ENCODE measurements at regions not wholly inside any gene's neighbourhood (a gene's known extent, or its start where the extent isn't known, plus 50 kb on each side); places are given as distances from the start of the nearest gene placed in this dataset.

DNA sequence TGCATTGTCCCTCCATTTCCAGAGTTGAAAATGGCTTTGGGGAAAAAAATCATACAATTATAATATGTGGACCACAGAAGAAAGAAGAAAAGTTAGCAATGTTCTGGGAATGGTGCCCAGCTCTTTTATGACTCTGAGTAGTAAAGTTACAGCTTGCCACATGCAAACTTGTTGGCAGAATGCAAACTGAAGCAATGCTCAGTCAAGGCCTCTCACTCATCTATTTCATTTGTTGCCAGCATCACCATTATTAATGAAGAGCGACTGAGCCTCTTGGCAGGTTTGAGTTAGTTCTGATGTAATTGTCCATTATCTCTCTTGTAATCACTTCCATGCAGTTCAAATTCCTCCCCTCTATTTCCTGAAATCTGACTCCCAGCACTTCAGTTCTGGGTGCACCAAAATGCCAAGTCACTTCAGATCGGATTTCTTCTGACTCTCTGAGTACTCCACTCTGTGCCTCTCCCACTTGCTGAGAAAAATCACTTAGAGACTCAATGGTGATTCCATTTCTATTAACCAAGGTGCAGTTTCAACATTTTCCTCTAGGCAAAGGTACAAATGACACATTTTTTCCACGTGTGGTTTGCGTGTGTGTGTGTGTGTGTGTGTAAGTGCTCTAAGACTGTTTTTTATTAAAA lies 154.4 kb upstream of the STMND1 start:
- no peak overlapping the region for H3K27ac ChIP-seq
- TF ChIP-seq, protein P1, sequence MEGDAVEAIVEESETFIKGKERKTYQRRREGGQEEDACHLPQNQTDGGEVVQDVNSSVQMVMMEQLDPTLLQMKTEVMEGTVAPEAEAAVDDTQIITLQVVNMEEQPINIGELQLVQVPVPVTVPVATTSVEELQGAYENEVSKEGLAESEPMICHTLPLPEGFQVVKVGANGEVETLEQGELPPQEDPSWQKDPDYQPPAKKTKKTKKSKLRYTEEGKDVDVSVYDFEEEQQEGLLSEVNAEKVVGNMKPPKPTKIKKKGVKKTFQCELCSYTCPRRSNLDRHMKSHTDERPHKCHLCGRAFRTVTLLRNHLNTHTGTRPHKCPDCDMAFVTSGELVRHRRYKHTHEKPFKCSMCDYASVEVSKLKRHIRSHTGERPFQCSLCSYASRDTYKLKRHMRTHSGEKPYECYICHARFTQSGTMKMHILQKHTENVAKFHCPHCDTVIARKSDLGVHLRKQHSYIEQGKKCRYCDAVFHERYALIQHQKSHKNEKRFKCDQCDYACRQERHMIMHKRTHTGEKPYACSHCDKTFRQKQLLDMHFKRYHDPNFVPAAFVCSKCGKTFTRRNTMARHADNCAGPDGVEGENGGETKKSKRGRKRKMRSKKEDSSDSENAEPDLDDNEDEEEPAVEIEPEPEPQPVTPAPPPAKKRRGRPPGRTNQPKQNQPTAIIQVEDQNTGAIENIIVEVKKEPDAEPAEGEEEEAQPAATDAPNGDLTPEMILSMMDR (IDR thresholded peaks at IDR 0.05), result peak in 2 of 4 experiments; percentile 7 to 8
- TF ChIP-seq POLR2AphosphoS5 (IDR thresholded peaks at IDR 0.05), result peak; percentile 56
- TF ChIP-seq POLR2A (IDR thresholded peaks at IDR 0.05), result no peak
- TF ChIP-seq EP300 (IDR thresholded peaks at IDR 0.05), result no peak
- H3K36me3 ChIP-seq, result no peaks in the 10 kb centered on the region
- ATAC-seq, result peak; percentile 90
- WGBS, 2 donors (ENCODE audit: low coverage in 1 of 2), result 11 to 15% methylated on average over 3 to 4 of the region's 4 CpGs
- peaks cover 0 to 12% (median 0%) of the 10 kb centered on the region in 3 donors for H3K4me1 ChIP-seq
- no peaks in the 10 kb centered on the region for H3K27me3 ChIP-seq
- H3K4me3 ChIP-seq, result no peak overlapping the region
- no peaks in the 10 kb centered on the region for H3K9me3 ChIP-seq

- no peaks in the 10 kb centered on the region for H3K9me3 ChIP-seq
- TF ChIP-seq EP300 (IDR thresholded peaks at IDR 0.05) (no peak), POLR2AphosphoS5 (IDR thresholded peaks at IDR 0.05) (no peak), POLR2A (IDR thresholded peaks at IDR 0.05) (no peak)
- TF ChIP-seq, protein P1 (IDR thresholded peaks at IDR 0.05), result no peak
Measured at GRCh38 chr6:16944596-16944995, 157.3 kb upstream of the STMND1 start.

DNA sequence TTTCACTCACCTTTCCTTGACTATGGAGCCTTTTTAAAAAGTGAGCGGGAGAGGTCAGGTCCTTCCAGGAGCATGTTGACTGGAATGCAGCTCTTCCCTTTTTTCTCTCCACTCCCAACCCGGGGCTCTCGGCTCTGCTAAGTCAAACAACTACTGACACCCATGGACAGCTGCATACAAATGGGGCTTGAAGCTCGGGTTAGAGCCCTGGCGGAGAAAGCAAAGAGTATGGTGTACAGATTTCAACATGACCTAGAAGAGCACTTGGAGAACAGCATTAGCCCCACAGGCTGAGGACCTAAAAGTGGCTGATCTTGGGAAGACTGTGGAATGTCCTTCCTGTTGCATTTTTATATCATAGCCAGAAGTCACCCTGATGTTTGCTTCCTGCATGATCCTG lies 162.0 kb upstream of the STMND1 start:
- Histone ChIP-seq H3K27me3 (peaks cover 8% of the 10 kb centered on the region), H3K9me3 (no peaks in the 10 kb centered on the region), H3K27ac (no peak overlapping the region), H3K36me3 (no peaks in the 10 kb centered on the region), H3K4me1 (no peaks in the 10 kb centered on the region), H3K4me3 (no peak overlapping the region)
- 60 to 71% methylated on average over 1 to 4 of the region's 5 CpGs for WGBS, 2 donors (ENCODE audit: low coverage in 1 of 2)
- TF ChIP-seq EP300 (IDR thresholded peaks at IDR 0.05) (no peak), POLR2A (IDR thresholded peaks at IDR 0.05) (no peak), POLR2AphosphoS5 (IDR thresholded peaks at IDR 0.05) (no peak)
- TF ChIP-seq, protein P1 (IDR thresholded peaks at IDR 0.05), result no peak
- ATAC-seq, result no peak

More at GRCh38 chr6:16944596-16944995, 157.3 kb upstream of the STMND1 start:
- Histone ChIP-seq H3K4me3 (no peak overlapping the region), H3K27ac (no peak overlapping the region), H3K27me3 (peaks cover 4% of the 10 kb centered on the region), H3K4me1 (peaks cover 0 to 12% (median 0%) of the 10 kb centered on the region in 3 donors), H3K36me3 (no peaks in the 10 kb centered on the region)
- WGBS, 2 donors (ENCODE audit: low coverage in 1 of 2), result 78 to 80% methylated on average over 2 to 3 of the region's 3 CpGs
- ATAC-seq, result no peak

- peaks cover 8% of the 10 kb centered on the region for H3K27me3 ChIP-seq
- TF ChIP-seq EP300 (IDR thresholded peaks at IDR 0.05) (no peak), POLR2A (IDR thresholded peaks at IDR 0.05) (no peak), POLR2AphosphoS5 (IDR thresholded peaks at IDR 0.05) (no peak)
- TF ChIP-seq, protein P1 (IDR thresholded peaks at IDR 0.05), result no peak
- H3K27ac ChIP-seq, result no peak overlapping the region
- 68 to 76% methylated on average over 6 to 7 of the region's 7 CpGs for WGBS, 2 donors (ENCODE audit: low coverage in 1 of 2)
- no peaks in the 10 kb centered on the region for H3K9me3 ChIP-seq
- no peak overlapping the region for H3K4me3 ChIP-seq
- no peaks in the 10 kb centered on the region for H3K4me1 ChIP-seq
- no peak for ATAC-seq
- no peaks in the 10 kb centered on the region for H3K36me3 ChIP-seq
Measured at GRCh38 chr6:16939351-16939750, 162.5 kb upstream of the STMND1 start.

- 87 to 94% methylated on average over 3 of the region's 3 CpGs for WGBS, 2 donors (ENCODE audit: low coverage in 1 of 2)
- H3K4me1 ChIP-seq, result no peaks in the 10 kb centered on the region
Measured at GRCh38 chr6:16936893-16937292, 165.0 kb upstream of the STMND1 start.

More at GRCh38 chr6:16936893-16937292, 165.0 kb upstream of the STMND1 start:
- Histone ChIP-seq H3K27me3 (peaks cover 8% of the 10 kb centered on the region), H3K9me3 (no peaks in the 10 kb centered on the region), H3K4me3 (no peak overlapping the region), H3K36me3 (no peaks in the 10 kb centered on the region), H3K27ac (no peak overlapping the region)
- no peak for ATAC-seq
- TF ChIP-seq POLR2A (IDR thresholded peaks at IDR 0.05), result no peak
- no peak for TF ChIP-seq EP300 (IDR thresholded peaks at IDR 0.05)
- no peak for TF ChIP-seq POLR2AphosphoS5 (IDR thresholded peaks at IDR 0.05)
- TF ChIP-seq, protein P1 (IDR thresholded peaks at IDR 0.05), result no peak
